Keratinocyte (primary cell): ENCODE measurements at regions not wholly inside any gene's neighbourhood (a gene's known extent, or its start where the extent isn't known, plus 50 kb on each side); places are given as distances from the start of the nearest gene placed in this dataset.

Experiments used
- DNase-seq: peaks from one replicate; pipeline ENCODE4 v3.0.0-alpha.2; 2011; ENCODE audit warnings: low read depth, missing footprints, low spot score
- FAIRE-seq: peaks from 2 replicates; lab custom pipeline; 2011; peaks lifted over from hg19 to GRCh38; lab: Jason Lieb, UNC
- H2AFZ ChIP-seq: 2 replicates; pipeline ENCODE4 v1.6.0; 2012; ENCODE audit warnings: low read length, control low read depth, inconsistent platforms; ENCODE audit not compliant: control insufficient read depth
- H3K27ac ChIP-seq: 2 replicates; pipeline ENCODE4 v1.5.1; 2011; ENCODE audit warnings: low read length; ENCODE audit not compliant: control insufficient read depth, insufficient read depth
- H3K27me3 ChIP-seq: 3 replicates; pipeline ENCODE4 v1.6.0; 2011; ENCODE audit warnings: low read length; ENCODE audit not compliant: control insufficient read depth, insufficient read depth; ENCODE audit errors: extremely low read depth
- H3K36me3 ChIP-seq, 2 experiments: 2 replicates in 1 of 2; 3 replicates in 1 of 2; pipeline ENCODE4 v1.5.1; 2011; ENCODE audit warnings: low read length in 2 of 2, mild to moderate bottlenecking in 1 of 2; ENCODE audit not compliant: control insufficient read depth in 2 of 2, insufficient read depth in 2 of 2; ENCODE audit errors: extremely low read depth in 1 of 2
- H3K4me1 ChIP-seq: 3 replicates; pipeline ENCODE4 v1.5.1; 2011; ENCODE audit warnings: low read length; ENCODE audit not compliant: control insufficient read depth, insufficient read depth; ENCODE audit errors: extremely low read depth
- H3K4me2 ChIP-seq: 3 replicates; pipeline ENCODE4 v1.6.0; 2011; ENCODE audit warnings: low read depth, low read length; ENCODE audit not compliant: control insufficient read depth, insufficient read depth; ENCODE audit errors: extremely low read depth
- H3K4me3 ChIP-seq, 3 experiments: fragments of 200-600 bp in 1 of 3; sonication (generic) in 1 of 3; 2 replicates in 2 of 3; 3 replicates in 1 of 3; pipeline ENCODE4 v1.5.1; 2011 to 2016; ENCODE audit warnings: low read length in 3 of 3, mild to moderate bottlenecking in 3 of 3, control low read depth in 2 of 3, inconsistent platforms in 1 of 3, low read depth in 1 of 3, mixed read lengths in 1 of 3, mixed run types in 1 of 3, moderate library complexity in 1 of 3; ENCODE audit not compliant: control insufficient read depth in 2 of 3, insufficient read depth in 2 of 3; ENCODE audit errors: extremely low read depth in 1 of 3
- H3K79me2 ChIP-seq: 2 replicates; pipeline ENCODE4 v1.6.0; 2012; ENCODE audit warnings: low read length; ENCODE audit not compliant: control insufficient read depth, insufficient read depth
- H3K9ac ChIP-seq: 3 replicates; pipeline ENCODE4 v1.6.0; 2011; ENCODE audit warnings: low read length; ENCODE audit not compliant: control insufficient read depth, insufficient read depth; ENCODE audit errors: extremely low read depth
- H3K9me1 ChIP-seq: 3 replicates; pipeline ENCODE4 v1.6.0; 2011; ENCODE audit warnings: low read length; ENCODE audit not compliant: control insufficient read depth, insufficient read depth; ENCODE audit errors: extremely low read depth
- H3K9me3 ChIP-seq: 2 replicates; pipeline ENCODE4 v1.5.1; 2012; ENCODE audit warnings: low read depth, low read length; ENCODE audit not compliant: control insufficient read depth
- H4K20me1 ChIP-seq: 3 replicates; pipeline ENCODE4 v1.6.0; 2011; ENCODE audit warnings: low read length; ENCODE audit not compliant: control insufficient read depth, insufficient read depth; ENCODE audit errors: extremely low read depth
- CTCF ChIP-seq, 3 experiments: IDR thresholded peaks in 1 of 3; conservative IDR thresholded peaks in 1 of 3; optimal IDR thresholded peaks in 1 of 3; 2 replicates in 2 of 3; 3 replicates in 1 of 3; pipeline versions ENCODE3 to v1.5.1; 2011; ENCODE audit warnings: low read length in 3 of 3, mild to moderate bottlenecking in 3 of 3, moderate library complexity in 2 of 3, control low read depth in 1 of 3, inconsistent platforms in 1 of 3; ENCODE audit not compliant: insufficient read depth in 2 of 3; ENCODE audit errors: extremely low read depth in 1 of 3
- EZH2 ChIP-seq: IDR thresholded peaks from one replicate; pipeline ENCODE4 v1.6.1; 2012; ENCODE audit warnings: inconsistent platforms, mild to moderate bottlenecking, low read length, moderate library complexity
- dilution Hi-C: fragments of 300-500 bp; cut with MboI; formaldehyde crosslinking; loops from one replicate; pipeline ENCODE4 v1.7.0; 2020; ENCODE audit warnings: low sequenced_read_pairs; ENCODE audit not compliant: extremely low pct_ligation_motif_present

GRCh38 chr6:43865932-43866645, 96.1 kb downstream of the VEGFA start:
- H3K27me3 ChIP-seq, result peaks cover 17% of the 10 kb centered on the region
- H3K27ac ChIP-seq, result no peak overlapping the region
- H3K4me2 ChIP-seq, result no peak overlapping the region
- H3K79me2 ChIP-seq, result no peaks in the 10 kb centered on the region
- no peak overlapping the region for H2AFZ ChIP-seq
- H3K4me3 ChIP-seq, result no peak overlapping the region
- DNase-seq (no peak), FAIRE-seq (no peak)
- no peaks in the 10 kb centered on the region for H3K4me1 ChIP-seq
- H3K9me3 ChIP-seq, result no peaks in the 10 kb centered on the region
- H3K9ac ChIP-seq, result no peak overlapping the region
- TF ChIP-seq CTCF (optimal IDR thresholded peaks at IDR 0.05 in 1 of 3, IDR thresholded peaks at IDR 0.05 in 1 of 3, conservative IDR thresholded peaks at IDR 0.05 in 1 of 3; ENCODE audit: extremely low read depth in 1 of 3, insufficient read depth in 2 of 3, low read length in 3 of 3) (no peak), EZH2 (no peak)
- no peaks in the 10 kb centered on the region for H3K9me1 ChIP-seq
- dilution Hi-C loops, result no loop called here
- no peaks in the 10 kb centered on the region for H4K20me1 ChIP-seq
- no peaks in the 10 kb centered on the region for H3K36me3 ChIP-seq

- peaks cover 16% of the 10 kb centered on the region for H3K27me3 ChIP-seq
- no peaks in the 10 kb centered on the region for H3K9me3 ChIP-seq
- H2AFZ ChIP-seq, result no peak overlapping the region
- H3K9ac ChIP-seq, result no peak overlapping the region
- no peaks in the 10 kb centered on the region for H4K20me1 ChIP-seq
- dilution Hi-C loops, result no loop called here
- H3K4me1 ChIP-seq, result no peaks in the 10 kb centered on the region
- no peaks in the 10 kb centered on the region for H3K9me1 ChIP-seq
- H3K36me3 ChIP-seq, result no peaks in the 10 kb centered on the region
- no peak overlapping the region for H3K4me3 ChIP-seq
- no peak overlapping the region for H3K4me2 ChIP-seq
- DNase-seq (no peak), FAIRE-seq (no peak)
- H3K79me2 ChIP-seq, result no peaks in the 10 kb centered on the region
- H3K27ac ChIP-seq, result no peak overlapping the region
- TF ChIP-seq CTCF (optimal IDR thresholded peaks at IDR 0.05 in 1 of 3, IDR thresholded peaks at IDR 0.05 in 1 of 3, conservative IDR thresholded peaks at IDR 0.05 in 1 of 3; ENCODE audit: extremely low read depth in 1 of 3, insufficient read depth in 2 of 3, low read length in 3 of 3), result no peak
- no peak for TF ChIP-seq EZH2
Observed at GRCh38 chr6:43865086-43865485, 95.1 kb downstream of the VEGFA start.
